TTC549 (cell line): ENCODE measurements at regions not wholly inside any gene's neighbourhood (a gene's known extent, or its start where the extent isn't known, plus 50 kb on each side); places are given as distances from the start of the nearest gene placed in this dataset.
"Not testable (repeated sequence)": the region's sequence is repeated elsewhere in the genome, so short reads cannot be mapped to it uniquely, and the experiment has no call there.

ENCODE experiments used
- FAIRE-seq: peaks from 2 replicates; lab custom pipeline; 2012; peaks lifted over from hg19 to GRCh38; lab: Jason Lieb, UNC

- FAIRE-seq: no peak
Observed at GRCh38 chr4:177494791-177495190, 52.6 kb upstream of the AGA start.

GRCh38 chr4:177495626-177496025, 53.4 kb upstream of the AGA start:
- not testable (repeated sequence) for FAIRE-seq

DNA sequence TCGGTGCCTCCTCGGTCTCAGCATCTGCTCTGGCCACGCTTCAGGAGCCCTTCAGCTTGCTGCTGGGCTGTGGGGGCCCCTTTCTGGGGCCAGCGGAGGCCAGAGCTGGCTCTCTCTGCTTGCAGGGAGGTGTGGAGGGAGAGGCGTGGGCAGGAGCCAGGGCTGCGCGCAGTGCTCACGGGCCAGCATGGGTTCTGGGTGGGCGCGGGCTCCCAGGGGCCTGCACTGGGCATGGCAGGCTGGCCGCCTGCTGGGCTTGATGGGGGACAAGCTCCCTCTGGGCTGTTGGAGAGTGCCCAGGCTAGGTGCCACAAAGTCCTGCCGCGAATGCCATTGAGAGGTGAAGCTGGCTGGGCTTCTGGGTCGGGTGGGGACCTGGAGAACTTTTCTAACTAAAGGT, 57.3 kb upstream of the AGA start:
- FAIRE-seq: no peak

DNA sequence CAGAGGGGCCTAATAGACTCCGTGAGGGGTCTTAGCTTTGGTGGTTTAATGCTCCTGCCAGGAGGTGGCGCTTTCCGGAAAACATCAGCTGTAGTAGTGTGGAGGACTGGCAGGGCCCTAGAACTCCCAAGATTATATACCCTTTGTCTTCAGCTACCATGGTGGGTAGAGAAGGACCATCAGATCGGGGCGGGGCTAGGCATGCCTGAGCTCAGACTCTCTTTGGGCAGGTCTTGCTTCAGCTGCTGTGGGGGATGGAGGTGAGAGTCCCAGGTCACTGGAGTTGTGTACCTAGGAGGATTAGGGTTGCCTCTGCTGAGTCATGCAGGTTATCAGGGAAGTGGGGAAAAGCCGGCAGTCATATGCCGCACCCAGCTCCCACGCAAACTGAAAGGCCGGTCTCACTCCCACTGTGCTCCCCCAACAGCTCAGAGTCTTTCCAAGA, 63.0 kb upstream of the AGA start:
- no peak for FAIRE-seq

GRCh38 chr4:177508662-177509061, 66.4 kb upstream of the AGA start:
- FAIRE-seq: no peak

- FAIRE-seq: no peak
Observed at GRCh38 chr4:177509226-177509745, 67.0 kb upstream of the AGA start.

DNA sequence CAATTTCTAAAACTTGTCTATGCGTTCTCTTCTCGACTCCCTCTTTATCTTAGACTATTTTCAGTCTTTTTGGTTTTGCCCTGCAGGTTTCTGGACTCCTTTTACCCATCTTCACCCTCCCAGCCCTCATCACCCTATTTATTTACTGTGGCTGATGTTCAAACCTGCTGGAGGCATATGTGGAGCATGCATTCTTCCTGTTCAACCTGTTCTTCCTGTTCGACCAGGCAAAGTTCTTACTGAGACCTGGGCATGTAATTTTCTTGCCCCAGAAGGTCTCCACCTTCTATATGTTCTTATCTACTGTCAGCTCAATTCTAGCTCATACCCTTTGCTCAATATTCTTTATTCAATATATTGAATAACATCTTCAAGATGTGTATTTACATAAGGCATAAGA, 69.4 kb upstream of the AGA start:
- FAIRE-seq: no peak

DNA sequence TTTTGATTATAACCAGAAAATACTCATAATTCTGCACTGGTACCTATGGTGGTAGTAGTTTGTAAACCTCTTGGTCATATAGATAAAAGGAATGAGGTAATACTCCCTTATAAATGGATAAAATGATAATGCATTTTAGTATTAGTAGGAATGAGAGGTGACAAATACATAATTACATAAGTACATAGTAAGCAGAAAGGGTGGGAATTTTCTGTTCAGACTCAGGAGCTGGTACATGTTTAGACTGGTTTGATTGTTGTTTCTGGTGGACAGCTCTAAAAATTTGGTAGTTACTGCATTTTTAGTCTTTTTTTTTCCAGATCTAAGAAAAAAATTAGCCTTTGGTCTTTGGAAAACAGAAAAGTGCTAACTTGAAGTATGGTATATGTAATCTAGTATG, 70.4 kb upstream of the AGA start:
- no peak for FAIRE-seq

DNA sequence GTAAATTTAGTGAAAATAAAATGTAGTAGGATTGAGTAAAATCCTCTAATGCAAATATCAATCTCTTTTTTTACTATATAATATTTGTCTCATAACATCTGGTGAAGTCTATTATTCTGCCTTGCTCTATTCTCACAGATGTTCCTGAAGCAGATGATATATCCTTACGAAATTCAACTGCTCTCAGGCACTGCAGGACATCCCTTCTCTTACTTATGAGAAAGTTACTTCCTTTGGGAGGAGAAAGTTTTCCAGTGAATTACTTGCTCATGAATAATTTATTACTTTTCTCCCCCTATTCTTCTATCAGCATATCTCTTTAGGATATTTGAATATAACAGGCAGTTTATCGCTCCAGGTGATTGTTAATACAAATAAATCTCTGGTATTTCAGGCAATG, 75.6 kb upstream of the AGA start:
- no peak for FAIRE-seq

GRCh38 chr4:177519481-177520260, 77.4 kb upstream of the AGA start:
- no peak for FAIRE-seq

GRCh38 chr4:177528620-177529019, 86.4 kb upstream of the AGA start:
- no peak for FAIRE-seq

DNA sequence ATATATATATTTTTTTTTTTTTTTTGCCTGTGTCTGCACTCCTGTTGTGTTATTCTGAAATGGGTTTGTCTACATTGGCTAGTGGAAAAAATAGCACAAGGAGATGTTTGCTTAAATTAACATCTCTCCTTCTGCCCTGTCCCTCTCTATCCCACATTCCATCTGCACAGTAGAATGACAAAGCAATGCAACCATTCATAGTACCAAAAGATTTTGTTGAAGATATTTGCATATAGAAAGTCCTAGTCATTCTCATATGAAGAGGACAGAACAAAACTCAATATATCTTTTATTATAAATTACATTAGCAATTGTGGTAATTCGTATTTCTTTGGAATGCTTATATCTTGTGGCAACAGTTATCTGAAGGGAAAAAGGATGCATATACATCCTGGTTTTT, 88.3 kb upstream of the AGA start:
- FAIRE-seq: no peak

DNA sequence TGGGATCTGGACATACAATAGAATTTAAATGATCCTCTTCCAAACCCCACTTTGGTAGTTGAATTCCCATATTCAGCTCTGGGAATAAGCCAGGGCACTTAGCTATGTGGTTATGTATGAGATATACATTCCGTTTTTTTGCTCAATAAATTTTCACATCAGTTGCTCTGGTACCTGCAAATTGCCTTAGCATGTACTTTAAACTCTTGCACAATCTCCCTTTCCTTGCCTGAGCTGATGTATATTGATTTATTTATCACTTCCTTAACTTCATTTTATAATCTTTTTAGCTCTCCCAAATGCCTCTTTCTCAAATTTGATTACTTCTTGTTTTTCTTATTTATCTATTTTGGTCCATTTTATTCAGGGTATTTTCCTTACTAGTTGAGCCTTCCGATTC, 90.1 kb upstream of the AGA start:
- FAIRE-seq: no peak

DNA sequence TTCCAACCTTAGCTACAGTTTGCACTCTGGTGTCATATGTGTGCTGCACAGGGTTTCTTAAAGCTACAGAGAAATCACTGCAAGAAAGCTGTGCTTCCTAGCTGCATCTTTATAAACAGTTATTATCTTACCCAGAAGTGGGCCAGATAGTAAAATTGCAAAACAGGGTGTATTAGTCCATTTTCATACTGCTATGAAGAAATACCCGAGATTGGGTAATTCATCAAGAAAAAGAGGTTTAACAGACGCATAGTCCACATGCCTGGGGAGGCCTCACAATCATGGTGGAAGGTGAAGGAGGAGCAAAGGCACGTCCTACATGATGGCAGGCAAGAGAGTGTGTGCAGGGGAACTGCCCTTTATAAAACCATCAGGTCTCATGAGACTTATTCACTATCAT, 92.6 kb upstream of the AGA start:
- FAIRE-seq: not testable (repeated sequence)

- FAIRE-seq: no peak
Observed at GRCh38 chr4:177546745-177547144, 104.5 kb upstream of the AGA start.

- no peak for FAIRE-seq
Observed at GRCh38 chr4:177547985-177548384, 105.7 kb upstream of the AGA start.

DNA sequence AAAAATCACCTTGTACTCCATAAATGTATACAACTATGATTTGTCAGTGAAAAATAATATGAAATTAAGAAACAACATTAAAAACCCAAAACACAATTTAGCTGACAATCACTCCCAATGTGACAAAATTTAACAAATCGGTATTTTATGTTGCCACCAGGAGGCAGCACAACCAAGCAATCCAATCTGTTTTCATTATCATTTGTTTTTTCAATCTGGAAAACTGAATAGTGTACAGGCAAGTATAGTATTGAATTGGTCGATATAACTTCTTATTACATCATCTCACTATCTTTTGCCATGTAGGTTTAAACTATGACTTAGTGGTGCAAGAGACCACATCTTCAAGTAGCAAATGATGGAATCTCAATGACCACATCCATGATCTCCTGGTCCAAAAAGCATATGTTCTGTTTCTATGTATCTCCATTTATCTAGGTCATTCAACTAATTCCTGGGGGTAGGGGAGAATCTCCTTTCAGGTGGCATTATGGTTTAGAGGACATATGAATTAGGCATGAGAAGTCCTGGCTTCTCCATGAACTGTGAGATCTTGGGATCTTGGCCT, 112.9 kb upstream of the AGA start:
- FAIRE-seq: peak; percentile 90

- no peak for FAIRE-seq
Observed at GRCh38 chr4:177557416-177557815, 115.2 kb upstream of the AGA start.

DNA sequence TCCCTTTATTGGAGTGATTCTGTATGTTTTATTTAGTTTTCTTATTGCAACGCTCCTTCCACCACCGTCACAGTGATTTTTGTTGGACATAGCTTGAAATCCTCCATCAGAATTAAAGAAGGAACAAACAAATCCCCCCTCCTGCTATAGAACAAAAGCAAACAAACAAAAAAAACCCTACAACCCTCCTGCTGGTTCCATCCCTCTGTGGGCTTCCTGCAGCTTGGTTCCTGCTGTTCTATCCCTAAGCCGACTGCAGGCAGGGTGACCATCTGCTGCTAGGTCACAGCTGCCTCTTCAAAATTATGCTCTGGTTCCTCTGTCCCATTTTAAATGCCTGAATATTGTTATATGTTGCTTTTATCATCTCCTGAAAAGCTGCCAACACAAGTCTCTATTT, 116.8 kb upstream of the AGA start:
- no peak for FAIRE-seq

GRCh38 chr4:177562163-177562562, 119.9 kb upstream of the AGA start:
- no peak for FAIRE-seq

DNA sequence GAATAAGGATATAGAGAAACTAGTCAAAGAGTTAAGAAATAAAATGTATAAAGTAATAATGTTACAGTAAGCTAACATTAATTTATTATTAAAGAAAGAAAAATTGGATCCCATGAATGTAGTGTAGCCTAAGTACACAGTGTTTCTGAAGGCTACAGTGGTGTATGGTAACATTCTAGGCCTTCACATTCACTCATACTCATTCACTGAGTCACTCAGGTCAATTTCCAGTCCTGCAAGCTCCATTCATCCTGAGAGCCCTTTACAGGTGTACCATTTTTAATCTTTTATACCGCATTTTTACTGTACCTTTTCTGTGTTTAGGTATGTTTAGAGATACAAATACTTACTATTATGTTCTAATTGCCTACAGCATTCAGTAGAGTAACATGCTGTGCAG, 120.6 kb upstream of the AGA start:
- no peak for FAIRE-seq

DNA sequence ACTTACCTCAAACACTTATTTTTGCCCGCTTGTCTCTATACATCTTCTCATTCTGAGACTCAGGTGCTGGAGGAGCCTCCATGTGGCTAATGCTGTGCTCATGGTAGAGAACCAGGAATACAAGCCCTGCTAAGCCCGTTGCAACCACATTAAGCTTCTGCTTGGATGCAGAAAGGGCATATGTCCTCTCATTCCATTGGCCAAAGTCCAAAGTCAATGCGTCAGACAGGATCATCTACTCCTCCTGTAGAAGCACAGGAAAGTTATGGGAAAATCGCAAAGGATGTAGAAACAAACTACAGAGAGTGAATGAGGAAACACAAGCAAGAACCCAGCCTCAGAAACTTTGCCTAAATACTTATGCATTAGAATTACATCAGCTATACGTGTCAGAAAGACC, 124.5 kb upstream of the AGA start:
- FAIRE-seq: no peak

- no peak for FAIRE-seq
Observed at GRCh38 chr4:177568931-177569330, 126.7 kb upstream of the AGA start.

DNA sequence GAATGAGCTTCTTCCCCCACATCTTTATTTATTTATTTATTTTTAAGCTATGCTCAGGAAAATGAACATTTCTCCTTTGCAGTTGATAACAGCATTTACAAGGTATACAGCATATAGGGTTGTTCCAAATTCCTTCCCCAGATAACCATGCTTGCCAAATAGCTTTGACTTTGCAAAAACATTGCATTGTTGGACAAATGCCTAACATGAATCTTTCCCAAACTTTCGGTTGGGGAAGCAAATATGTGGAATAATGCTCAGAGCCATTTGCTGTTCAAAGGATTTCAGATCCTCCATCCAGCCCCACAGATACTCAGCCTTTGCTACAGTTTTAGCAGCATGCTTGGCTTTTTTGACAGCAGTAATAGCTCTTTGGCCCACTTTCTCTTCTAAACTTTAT, 127.2 kb upstream of the AGA start:
- no peak for FAIRE-seq
